DMS153 (cell line): ENCODE measurements at regions not wholly inside any gene's neighbourhood (a gene's known extent, or its start where the extent isn't known, plus 50 kb on each side); places are given as distances from the start of the nearest gene placed in this dataset.

Experiments
- DNase-seq: peaks from one replicate; lab custom pipeline; 2025; lab: John Stamatoyannopoulos, UW

GRCh38 chrX:122783918-122784317 is 400.2 kb upstream of the GRIA3 start:
- no peak for DNase-seq

DNA sequence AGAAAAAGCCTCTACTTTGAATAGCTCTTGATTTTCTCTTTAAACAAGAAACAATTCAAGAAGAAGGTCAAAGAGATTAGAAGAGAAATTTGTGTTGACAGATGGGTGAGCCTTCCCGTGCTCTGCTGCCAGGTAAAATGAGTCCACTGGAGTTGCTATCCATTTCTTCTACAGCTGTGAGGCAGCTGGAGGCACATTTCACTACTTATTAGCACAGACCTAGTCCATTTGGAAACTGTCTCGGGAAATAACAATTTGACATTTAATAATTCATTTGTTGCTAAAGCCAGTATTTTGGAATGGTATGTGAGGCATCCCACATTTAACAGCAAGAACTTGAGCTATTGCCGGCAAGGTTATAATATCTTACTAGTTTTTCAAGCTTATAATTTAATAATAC is 396.8 kb upstream of the GRIA3 start:
- no peak for DNase-seq

DNA sequence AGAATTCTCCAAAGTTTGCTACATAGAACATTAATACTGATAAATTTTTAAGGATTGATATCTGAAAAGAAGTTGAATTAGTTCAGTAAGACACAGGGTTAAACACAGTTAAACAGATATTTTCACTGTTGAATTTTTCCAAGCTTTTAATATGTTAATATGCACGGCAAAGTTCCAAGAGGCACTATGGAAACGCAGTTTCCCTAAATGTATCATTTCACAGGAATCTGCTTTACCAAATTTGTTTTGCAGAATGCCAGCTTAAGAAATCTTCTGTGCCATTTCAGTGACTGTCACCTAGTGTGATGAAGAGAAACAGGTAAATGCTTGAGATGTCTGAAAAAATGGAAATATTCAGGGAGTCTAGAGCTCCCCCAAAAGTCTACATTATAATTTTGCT is 395.9 kb upstream of the GRIA3 start:
- no peak for DNase-seq

DNA sequence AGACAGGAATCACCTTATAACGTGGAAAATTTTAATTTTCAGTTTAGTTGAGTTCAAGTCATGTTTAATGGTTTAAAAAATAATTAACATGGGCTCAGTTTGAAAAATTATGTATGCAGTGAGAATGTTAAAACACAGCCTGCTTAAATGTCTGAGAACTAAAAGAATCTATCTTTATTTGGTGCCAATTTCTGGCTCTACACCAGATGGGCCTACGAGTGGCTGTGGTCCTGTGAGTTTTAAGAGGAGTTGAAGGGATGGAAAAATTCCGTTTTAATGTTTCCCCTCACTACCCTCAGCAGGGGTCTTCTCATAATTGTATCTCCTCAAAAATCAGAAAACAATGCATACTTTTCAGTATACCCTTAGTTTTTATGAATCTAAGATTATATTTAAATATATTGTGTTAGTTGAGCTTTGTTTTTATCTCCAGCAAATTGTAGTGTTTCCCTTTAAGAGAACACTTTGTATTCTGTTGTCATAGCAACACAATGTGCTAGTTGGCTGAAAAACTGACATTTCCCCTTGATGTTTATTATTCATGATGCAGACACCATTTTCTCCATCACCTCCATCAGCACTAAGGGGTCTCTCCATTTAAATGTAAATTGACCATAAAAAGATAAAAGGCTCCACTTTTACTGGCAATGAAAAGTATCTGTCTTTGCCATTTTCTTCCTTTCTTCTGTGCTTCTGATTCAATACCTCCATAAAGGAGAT is 393.5 kb upstream of the GRIA3 start:
- no peak for DNase-seq

DNA sequence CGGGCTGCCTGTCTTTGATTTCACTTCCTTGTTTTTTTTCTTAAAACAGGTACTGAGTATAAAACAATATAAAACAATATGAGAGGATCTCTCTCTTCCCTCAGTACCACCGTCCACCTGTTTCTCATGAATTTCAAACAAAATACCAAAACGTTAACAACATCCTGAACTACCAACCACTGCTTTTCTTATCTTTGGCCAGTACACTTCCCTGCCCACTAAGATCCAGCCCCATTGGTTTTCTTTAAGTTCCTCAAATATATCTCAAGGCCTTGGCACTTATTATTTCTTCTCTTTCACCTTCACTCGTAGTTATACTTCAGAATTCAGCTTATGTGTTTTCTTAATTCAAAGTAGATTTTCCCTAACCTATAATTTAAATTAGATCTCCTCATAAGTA is 370.2 kb upstream of the GRIA3 start:
- no peak for DNase-seq

- no peak for DNase-seq
Observed at GRCh38 chrX:122816288-122816687, 367.8 kb upstream of the GRIA3 start.

DNA sequence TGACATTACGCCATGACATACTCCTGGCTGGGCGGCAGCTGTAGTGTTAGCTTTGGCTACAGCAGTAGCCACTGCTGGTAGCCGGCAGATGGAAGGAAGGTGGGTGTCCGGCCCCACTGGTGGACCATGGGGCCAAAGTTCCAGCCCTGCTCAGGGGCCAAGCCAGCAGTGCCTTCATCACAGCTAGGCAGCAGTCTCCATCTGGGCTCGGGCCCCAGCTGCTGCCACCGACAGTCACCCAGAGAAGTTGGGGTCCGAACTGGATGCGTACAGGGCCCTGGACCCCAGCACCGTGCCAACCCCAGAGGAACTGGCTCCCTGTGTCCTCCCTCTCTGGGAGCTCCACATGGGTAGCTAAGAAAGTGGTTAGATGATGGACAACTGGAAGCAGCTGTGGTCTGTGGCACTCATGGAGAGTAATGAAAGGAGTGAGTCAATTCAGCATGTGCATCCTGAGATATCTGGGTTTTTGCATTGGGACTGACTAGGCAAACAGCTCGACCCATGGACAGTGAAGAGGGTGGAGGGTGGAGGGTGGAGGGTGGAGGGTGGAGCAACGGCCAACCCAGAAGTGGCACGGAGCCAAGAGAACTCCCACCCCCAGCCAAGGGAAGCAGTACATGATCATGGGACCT is 366.6 kb upstream of the GRIA3 start:
- DNase-seq = no peak

DNA sequence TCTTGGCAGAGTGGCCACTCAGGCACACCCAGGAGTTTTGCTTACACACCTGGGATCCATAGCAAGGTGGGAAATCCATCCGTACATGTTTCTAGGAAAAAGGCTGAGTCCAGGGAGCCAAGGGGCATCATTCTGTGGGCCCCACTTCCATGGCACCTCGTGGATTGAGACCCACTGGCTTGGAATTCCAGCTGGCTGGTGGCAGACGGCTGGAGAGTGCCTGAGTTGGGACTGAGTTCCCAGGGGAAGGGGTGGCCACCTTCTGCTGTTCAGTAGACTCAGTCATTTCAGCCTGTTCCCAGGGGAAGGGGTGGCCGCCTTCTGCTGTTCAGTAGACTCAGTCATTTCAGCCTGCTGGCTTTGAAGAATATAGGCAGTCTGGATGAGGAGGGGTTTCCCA is 366.0 kb upstream of the GRIA3 start:
- DNase-seq = no peak

- DNase-seq = no peak
Observed at GRCh38 chrX:122833230-122833629, 350.8 kb upstream of the GRIA3 start.

- no peak for DNase-seq
Observed at GRCh38 chrX:122835886-122836285, 348.2 kb upstream of the GRIA3 start.

- DNase-seq = no peak
Observed at GRCh38 chrX:122850326-122850725, 333.8 kb upstream of the GRIA3 start.

DNA sequence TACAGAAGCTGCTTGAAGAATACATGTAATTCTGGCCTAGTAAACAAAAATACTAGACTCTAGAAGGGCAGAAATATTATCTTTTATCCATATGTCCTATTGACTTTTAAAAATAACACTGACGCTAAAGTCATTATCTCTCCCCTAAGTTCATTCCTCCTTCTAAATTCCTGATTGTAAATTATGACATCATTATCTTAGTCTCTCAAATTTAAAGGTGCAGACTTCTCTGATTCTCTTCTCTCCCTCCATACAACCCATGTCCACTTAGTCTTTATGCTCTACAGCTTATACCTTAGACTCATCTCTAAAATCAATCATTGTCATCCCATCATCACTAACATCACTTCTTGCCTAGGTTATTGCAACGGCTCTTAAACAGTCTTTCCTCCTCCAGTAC is 327.9 kb upstream of the GRIA3 start:
- DNase-seq = no peak

- DNase-seq = no peak
Observed at GRCh38 chrX:122857734-122858133, 326.3 kb upstream of the GRIA3 start.

DNA sequence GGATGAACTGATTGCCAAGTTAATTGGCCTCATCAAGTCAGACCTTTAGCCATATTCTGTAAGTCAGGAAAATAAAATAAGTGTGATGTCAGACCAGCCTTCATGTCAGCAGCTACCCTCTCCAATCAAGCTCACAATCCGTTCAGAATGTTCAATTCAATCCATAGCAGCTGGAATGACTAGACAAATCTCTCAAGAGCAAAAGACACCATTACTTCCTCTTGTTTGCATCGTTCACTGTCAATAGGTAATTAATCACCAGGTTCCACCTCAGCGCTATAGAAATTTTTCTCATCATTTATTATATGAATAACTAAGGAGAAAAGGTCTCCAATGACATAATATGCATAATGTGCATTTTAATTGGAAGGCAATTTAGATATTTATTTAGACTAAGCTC is 321.0 kb upstream of the GRIA3 start:
- no peak for DNase-seq

DNA sequence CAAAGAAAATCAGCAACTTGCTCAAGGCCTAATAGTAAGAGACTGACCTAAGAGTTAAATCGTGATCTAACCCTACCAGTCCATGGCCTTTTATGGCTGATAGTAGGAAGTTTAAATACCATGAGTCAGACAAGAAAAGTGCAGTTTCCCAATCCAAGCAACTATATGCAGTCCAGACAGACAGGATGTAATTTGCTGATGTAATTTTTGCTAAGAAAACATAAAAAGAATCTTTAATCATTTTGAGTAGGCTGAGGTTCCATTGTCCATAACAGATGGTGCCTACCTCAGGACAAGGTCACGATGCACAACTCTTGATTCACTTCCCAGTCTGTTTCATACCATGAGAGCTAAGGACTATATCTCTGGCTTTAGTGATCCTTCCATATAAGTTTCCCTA is 317.5 kb upstream of the GRIA3 start:
- no peak for DNase-seq

GRCh38 chrX:122868631-122869030 is 315.4 kb upstream of the GRIA3 start:
- no peak for DNase-seq

GRCh38 chrX:122869171-122869570 is 314.9 kb upstream of the GRIA3 start:
- no peak for DNase-seq

- no peak for DNase-seq
Observed at GRCh38 chrX:122878269-122878668, 305.8 kb upstream of the GRIA3 start.

DNA sequence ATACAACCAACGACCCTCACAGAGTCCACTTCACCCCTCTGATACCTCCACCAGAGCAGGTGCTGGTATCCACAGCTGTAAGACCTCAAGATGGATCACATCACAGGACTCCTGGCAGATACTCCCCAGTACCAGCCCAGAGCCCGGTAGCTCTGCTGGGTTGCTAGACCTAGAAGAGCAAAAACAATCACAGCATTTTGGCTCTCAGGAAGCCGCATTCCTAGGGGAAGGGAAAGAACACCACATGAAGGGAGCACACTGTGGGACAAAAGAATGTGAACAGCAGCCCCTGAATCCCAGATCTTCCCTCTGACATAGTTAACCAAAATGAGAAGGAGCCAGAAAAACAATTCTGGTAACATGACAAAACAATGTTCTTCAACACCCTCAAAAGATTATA is 303.1 kb upstream of the GRIA3 start:
- DNase-seq = no peak

- no peak for DNase-seq
Observed at GRCh38 chrX:122890729-122891128, 293.3 kb upstream of the GRIA3 start.

GRCh38 chrX:122906726-122907125 is 277.4 kb upstream of the GRIA3 start:
- DNase-seq = no peak

DNA sequence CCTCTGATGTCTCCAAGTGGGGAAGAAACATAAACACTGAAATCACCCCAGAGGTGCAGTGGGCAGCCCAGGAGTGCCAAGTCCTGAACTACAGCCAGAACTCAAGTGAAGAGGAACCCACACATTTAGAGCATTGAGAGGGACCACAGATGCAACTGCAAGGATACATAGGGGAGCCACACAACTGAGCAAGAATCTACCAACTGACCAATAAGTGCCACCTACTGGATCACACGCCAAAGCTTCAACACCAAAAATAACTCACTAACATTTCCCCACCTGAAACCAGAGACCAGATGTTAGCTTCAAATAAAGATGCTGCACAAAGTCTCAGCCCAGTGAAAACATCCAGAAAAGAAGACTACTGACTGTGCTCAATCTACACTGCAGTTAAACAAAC is 276.7 kb upstream of the GRIA3 start:
- DNase-seq = no peak

DNA sequence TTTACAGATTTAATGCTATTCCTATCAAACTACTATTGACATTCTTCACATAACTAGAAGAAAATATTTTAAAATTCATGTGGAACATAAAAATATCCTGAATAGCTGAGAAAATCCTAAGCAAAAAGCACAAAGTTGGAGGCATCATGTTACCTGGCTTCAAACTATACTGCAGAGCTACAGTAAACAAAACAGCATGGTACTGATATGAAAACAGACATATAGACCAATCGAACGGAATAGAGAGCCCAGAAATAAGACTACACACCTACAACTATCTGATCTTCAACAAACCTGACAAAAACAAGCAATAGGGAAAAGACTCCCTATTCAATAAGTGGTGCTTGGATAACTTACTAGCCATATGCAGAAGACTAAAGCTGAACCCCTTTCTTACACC is 273.4 kb upstream of the GRIA3 start:
- DNase-seq = no peak

DNA sequence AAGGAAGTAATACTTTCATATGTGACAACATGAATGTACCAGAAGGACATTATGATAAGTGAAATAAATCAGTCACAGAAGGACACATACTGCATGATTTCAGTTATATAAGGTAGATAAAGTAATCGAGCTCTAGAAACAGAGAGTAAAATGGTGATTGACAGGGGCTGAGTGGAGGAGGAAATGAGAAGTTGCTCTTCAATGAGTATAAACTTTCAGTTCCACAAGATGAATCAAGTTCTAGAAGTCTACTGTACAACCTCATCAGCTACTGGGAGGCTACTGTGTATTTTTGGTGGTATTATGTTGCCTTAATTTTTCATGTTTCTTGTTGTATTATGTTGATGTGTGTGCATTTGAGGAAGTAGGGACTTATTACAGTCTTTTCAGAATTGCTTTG is 270.9 kb upstream of the GRIA3 start:
- no peak for DNase-seq
